HPDE6-E6E7 (cell line): ENCODE measurements at regions not wholly inside any gene's neighbourhood (a gene's known extent, or its start where the extent isn't known, plus 50 kb on each side); places are given as distances from the start of the nearest gene placed in this dataset.

Experiments
- DNase-seq: peaks from one replicate; pipeline ENCODE4 v3.0.0; 2011; ENCODE audit warnings: missing footprints; ENCODE audit errors: extremely low spot score

DNA sequence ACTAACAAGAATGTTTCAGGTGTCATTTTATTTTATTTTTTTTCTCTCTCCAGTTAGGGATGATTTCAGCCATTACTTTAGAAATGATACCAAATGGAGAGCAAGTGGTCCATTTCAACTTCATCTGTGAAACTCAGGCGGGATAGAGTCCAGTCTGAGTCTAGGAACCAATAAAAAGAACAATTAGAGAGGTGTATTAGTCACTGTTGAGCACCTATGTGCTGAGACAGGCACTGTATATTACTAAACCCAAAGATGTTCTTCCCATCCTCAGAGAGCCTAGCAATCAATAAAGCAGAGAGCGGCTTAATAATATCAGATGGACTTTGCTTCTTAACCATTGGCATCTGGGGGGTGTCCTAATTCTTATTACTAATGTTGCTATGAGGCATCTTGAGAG, 410.3 kb upstream of the SLC24A2 start:
- no peak for DNase-seq

GRCh38 chr9:20197976-20198685, 409.3 kb upstream of the SLC24A2 start:
- no peak for DNase-seq

DNA sequence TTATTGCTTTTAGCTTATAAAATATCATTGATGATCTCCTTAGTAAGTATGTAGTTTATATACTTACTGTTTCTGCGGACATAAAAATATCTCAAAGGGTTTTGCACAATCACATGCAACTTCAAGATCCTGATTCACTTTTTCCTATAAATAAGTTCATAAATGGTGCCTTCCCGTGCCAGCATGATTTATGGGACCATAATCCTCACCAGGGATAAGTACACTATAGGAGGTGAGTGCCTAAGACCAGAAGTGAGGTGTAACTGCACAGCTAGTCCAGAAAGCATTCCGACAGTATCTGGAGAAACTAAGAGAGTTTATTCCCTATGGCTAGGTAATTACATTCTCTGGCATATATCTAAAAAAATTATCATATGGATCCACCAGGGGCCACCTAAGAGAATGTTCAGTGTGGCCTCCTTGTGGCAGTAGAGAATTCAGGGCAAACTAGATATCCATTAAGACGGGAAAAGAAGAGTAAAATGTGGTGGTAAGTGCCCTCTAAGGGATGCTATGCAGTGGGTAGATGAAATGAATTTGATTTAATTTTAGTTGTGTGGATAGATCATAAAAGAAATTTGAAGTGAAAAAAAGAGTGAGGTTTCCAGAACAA, 402.5 kb upstream of the SLC24A2 start:
- DNase-seq: peak; percentile 13

DNA sequence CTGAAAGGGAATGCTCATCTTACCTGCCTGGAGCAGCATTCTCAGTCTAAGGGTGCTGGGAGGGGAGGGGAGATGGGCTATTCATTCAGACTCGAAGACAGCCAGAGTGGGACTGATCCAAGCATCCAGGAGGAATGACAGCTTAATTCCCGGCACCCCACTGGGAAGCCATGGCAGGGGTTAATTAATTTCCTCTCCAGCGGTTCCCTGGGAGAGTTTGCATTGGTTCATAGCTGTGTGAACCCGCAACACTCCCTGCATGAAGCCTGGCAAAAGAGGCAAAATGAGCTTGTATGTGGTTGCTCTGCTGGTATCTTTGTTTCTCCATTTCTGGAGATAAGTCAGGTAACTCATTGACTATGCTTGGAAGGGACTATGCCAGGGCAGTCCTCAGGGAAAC, 401.0 kb upstream of the SLC24A2 start:
- DNase-seq: no peak

- no peak for DNase-seq
Measured at GRCh38 chr9:20188616-20189369, 400.0 kb upstream of the SLC24A2 start.

- DNase-seq: no peak
Measured at GRCh38 chr9:20187318-20187717, 398.5 kb upstream of the SLC24A2 start.

DNA sequence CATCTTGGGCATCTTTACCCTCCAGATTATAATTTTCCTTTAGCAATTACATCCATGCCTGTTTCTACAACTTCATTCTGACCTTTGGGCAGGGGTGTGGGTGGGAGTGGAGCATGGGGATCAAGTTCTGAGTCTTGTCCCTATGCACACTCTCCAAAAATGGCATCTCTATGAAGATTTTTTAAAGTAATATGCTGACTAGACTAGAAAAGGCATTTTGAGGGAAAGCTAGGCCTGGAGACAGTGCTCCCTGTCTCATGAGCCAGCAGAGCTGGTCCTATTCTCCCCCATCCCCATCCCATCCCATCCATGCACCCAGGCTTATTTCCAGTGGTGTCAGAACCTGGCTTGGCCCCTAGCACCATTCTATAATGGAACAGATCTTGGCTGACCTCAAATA, 398.0 kb upstream of the SLC24A2 start:
- DNase-seq: no peak

GRCh38 chr9:20186231-20186630, 397.4 kb upstream of the SLC24A2 start:
- DNase-seq: no peak

DNA sequence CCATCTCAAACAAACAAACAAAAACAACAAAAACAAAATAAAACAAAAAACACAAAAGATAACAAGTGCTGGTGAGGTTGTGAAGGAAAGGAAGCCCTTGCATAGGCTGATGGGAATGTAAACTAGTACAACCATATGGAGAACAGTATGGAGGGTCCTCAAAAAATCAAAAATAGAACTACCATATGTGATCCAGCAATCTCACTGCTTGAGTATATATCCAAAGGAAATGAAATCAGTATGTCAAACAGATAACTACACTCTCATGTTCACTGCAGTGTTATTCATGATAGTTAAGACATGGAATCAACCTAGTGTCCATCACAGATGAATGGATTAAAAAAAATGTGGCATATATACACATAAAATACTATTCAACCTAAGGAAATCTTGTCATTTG, 395.7 kb upstream of the SLC24A2 start:
- no peak for DNase-seq

DNA sequence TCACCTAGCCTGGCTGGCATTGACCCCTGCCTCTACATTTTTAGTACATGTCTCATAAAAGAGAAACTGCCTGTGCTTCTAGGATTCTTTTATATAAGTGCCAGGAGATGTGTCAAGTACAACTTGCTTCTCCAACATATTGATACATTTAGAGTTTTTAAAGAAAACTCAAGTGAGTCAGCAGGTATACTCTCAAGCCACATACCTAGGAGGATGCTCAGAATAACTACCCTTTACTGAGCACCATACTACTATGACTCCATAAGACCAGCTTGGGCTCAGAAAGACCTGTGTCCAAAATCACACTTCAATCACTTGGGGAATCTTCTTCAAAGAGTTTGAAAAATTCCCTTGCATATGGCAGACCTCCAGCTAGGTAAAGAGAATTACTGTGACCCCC, 389.8 kb upstream of the SLC24A2 start:
- no peak for DNase-seq

DNA sequence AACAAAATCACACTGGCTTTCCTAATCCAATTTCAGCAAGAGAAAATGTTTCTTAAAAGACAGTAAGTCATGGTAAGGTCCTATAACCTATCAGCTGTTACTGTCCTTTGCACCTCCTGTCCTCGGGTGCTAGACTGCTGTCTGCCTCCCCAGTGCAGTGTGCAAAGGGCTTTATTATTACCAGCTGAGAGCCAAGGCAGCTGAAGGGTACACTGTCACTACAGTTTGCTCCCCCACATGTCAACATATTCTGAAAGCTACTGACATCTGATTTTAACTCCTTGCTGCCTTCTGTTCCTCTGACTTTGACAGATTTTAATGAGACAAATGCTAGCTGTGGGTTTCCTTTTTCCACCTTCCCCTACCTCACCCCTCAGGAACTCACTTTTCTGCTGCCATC, 389.4 kb upstream of the SLC24A2 start:
- DNase-seq: no peak

DNA sequence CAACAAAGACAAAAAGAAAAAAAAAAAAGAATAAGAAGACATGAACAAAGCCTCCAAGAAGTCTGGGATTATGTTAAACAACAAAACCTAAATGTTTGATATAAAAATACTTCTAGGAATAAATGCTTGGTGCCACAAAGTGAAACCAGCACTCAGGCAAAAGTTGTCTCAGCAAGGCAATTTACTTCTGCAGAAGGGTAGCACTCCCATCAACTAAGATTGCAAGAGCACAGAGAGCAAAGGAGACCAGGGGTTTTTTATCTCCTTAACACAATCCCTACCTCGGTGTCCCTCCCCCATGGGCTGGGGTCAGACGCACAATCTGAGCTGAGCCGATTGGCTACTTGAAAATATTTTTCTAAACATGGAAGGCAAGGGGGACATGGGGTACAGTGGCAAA, 381.3 kb upstream of the SLC24A2 start:
- no peak for DNase-seq

DNA sequence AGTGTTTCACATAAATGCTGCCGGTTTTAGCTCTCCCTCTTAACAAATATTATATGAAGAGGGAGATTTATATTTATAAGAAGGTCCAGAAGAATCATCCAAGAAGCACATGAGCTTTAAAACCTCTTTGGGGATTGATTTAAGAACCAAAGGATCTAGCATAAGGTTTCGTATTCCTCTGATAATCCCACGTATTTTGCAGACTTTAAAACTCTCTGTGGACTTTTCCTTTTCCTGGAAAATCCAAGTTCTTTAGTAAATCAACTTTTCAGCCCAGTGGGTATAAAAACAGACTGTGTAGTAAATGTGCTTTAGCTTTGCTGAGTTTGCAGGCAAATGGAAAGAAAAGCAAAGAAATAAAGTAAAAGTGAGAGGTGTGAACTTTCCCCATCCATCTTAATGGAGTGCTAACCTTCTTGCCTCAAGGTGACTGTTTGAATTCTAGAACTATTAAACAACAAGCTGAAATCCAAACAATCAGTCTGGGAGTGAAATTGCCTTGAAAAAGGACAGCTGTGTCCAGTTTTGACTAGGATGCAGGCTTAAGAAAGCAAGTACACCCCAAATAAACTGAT, 363.4 kb upstream of the SLC24A2 start:
- DNase-seq: no peak

GRCh38 chr9:20148416-20148815, 359.6 kb upstream of the SLC24A2 start:
- DNase-seq: no peak

DNA sequence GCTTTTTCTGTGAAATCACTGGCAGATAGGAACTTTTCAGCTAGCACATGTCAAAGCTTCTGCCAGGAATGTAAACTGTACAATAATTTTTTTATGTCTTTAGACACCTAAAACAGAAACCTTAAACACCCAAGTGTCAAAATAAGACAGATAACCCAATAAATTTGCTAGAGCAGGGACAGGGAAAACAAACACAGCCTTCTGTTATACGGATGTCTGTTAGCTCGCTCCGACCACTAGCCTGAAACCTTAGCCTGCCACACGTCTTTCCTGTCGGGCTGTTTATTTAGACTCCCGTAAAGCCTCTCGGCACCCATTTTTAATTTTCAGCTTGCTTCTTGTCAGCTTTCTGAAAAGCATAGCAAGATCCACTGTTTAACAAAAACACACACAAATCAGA, 355.4 kb upstream of the SLC24A2 start:
- no peak for DNase-seq

DNA sequence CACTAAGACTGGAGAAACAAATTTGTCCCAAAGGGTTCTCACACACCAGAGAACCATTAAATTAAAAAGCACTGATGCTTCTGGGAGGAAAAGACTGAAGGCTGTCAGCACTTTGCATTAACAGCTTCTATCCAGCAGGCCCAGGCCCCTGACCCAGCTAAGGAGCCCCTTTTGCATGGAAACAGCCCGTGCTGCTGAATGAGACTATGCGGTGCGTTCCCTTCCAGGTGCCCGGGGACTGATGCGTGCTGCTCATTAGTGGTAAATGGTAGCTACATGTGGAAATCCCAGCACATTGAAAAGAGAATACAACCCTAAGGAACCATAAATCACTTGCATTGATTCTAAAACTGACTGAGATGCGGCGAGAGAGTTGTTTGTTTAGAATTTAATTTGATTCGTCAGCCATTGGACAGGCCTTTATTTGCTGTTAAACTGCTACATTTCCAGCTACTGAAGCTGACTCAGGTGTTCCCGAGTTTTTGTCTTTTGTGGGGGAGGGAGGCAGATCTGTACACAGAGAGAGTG, 351.0 kb upstream of the SLC24A2 start:
- DNase-seq: no peak

DNA sequence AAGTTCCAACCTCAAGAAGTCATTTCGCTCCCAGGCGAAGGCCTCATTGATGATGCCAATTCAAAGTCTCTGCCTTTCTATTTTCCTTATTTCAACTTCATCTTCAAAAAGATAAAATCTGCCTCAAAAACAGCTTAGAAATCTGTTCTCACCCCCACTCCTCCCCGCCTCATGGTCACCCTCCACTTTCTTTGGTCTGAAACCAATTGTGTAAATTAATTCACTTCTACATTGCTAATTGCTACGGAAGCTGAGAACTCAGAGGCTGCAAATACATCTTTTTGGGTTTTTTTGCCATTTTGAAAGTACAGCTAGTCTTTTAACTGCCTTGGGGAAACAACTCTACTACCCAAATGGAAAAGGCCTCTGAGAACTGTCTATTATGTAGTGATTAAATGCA, 350.0 kb upstream of the SLC24A2 start:
- no peak for DNase-seq

DNA sequence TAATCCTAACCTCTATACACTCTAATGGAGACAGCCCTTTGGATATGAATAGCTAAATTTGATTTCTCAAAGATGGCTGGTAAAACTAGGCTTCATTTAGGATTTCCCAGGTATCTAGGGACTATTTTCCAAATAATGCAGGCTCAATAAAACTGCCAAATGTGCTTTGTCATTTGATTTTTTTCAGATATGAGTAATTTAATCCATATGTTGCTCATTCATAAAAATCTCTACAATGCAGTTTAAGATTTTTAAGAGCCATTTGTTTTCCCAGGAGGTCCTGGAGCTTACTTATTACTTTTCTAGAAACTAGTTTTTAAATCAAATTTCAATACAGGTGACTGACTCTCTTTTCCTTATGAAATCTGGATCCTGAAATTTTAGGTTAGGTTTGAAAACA, 349.3 kb upstream of the SLC24A2 start:
- DNase-seq: no peak

DNA sequence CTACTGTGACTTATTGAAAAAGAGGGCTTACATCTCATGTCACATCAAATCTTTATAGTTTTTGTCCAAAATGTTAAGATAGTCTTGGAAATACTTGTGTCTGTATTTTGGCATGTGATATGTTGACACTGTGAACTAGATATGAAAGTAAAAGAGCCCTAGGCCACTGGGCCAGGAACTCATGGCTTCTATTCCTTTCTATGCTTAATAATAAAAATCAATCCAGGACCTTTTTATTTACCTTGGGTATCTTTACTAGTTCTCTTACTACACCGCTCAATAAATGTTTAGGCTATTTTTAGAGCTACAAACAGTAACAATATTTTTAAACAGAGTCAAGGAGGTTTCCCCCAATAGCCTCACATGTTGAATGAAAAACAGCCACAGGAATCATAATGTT, 348.6 kb upstream of the SLC24A2 start:
- DNase-seq: no peak

DNA sequence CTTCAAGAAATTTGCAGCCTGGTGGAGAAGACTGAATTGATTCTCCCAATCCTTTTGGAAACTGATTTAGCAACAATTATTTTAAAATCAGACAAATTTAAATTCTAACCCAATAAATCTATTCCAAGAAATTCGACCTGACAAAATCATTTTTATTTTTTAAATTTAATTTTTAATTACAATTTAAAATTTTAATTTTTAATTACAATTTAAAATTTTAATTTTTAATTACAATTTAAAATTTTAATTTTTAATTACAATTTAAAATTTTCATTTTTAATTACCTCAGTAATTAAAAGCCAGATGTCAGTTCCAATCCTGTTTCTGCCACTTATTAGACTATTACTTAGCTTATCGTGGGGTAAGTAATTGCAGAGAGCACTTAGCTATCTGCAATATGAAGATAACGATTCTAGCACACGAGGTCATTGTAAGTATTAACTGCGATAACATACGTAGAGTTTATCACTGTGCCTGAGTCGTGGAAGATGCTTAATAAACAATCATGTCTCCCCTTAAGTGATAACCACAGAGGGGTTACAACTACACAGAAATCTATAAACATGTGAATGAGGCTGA, 346.4 kb upstream of the SLC24A2 start:
- DNase-seq: no peak

DNA sequence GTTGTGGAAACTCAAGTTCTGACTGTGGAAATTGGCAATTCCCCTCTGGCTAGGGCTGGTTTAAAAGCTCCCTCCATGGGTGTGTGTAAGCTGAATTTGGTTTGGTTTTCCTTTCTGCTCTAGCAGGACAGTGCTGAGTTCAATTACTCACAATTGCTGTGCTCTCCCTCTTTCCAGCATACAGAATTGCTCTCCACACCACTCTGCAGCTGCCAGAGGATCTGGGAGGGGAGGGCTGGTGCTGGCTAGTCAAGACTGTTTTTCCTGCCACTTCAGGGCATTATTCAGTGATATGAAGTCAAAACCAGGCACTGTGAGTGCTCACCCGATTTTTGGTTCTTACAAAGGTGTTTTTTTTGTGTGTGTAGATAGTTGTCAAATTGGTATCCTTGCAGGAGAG, 336.9 kb upstream of the SLC24A2 start:
- DNase-seq: no peak

DNA sequence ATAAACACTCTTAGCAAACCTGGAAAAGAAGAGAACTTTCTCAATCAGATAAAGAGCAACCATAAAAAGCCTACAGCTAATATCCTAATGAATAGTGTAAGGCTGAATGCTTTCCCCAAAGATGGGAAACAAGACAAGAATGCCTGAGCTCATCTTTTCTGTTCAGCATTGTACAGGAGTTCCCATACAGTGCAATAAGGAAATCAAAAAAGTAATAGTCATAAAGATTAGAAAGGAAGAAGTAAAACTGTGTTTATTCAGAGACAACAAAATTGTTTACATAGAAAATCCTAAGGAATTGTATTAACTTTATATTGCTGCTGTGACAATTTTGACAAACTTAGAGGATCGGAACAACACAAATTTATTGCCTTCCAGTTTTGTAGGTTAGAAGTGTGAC, 330.7 kb upstream of the SLC24A2 start:
- DNase-seq: no peak
